ENCODE measurements at regions not wholly inside any gene's neighbourhood (a gene's known extent, or its start where the extent isn't known, plus 50 kb on each side); places are given as distances from the start of the nearest gene placed in this dataset.
"Not testable (repeated sequence)": the region's sequence is repeated elsewhere in the genome, so short reads cannot be mapped to it uniquely, and the experiment has no call there.

DNA sequence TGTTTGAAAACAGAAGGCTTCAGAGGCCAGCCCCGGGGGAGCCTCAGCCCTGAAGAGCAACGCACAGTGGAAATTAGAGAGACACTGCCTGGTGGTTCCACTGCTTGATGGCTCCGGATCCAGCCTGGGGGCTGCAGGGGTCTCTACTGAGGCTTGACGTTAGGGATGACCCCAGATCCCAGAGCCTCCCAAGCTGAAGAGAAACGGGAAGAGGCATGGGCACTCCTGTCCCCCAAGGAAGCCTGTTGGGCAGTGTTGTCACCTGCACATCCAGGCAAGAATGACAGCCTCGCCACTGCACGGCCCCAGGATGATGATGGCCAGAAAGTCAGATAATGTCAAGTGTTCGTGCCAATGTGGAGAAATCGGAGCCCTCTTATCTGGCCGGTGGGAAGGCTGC, 56.8 kb upstream of the FGF3 start:
- no peaks in the 10 kb centered on the region for H3K9me3 ChIP-seq (ENCODE audit: low read depth)

DNA sequence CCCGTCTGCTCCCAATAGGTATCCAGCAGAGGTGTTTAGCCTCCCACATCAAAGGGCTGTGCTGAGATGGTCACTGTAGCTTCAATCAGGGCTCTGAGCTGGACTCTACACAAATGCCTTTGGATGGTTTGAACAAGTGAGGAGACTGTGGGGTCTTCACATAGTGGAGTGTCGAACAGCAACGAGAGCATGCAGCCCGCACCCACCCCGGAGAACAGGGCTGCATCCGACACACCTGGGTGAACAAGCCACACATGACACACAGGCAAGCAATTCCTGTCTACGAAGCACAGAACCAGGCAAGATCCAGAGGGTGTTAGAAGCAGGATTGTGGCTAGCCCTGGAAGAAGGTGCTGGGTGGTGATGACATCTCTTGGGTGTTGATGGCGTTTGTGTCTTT, 58.0 kb upstream of the FGF3 start:
- DNase-seq (ENCODE audit: low read depth in 1 of 2, low spot score in 1 of 2), result no peak
- no peaks in the 10 kb centered on the region for H3K4me1 ChIP-seq (ENCODE audit: low read depth)
- no peak overlapping the region for H3K27ac ChIP-seq
- no peaks in the 10 kb centered on the region for H3K27me3 ChIP-seq
- TF ChIP-seq, protein P1, sequence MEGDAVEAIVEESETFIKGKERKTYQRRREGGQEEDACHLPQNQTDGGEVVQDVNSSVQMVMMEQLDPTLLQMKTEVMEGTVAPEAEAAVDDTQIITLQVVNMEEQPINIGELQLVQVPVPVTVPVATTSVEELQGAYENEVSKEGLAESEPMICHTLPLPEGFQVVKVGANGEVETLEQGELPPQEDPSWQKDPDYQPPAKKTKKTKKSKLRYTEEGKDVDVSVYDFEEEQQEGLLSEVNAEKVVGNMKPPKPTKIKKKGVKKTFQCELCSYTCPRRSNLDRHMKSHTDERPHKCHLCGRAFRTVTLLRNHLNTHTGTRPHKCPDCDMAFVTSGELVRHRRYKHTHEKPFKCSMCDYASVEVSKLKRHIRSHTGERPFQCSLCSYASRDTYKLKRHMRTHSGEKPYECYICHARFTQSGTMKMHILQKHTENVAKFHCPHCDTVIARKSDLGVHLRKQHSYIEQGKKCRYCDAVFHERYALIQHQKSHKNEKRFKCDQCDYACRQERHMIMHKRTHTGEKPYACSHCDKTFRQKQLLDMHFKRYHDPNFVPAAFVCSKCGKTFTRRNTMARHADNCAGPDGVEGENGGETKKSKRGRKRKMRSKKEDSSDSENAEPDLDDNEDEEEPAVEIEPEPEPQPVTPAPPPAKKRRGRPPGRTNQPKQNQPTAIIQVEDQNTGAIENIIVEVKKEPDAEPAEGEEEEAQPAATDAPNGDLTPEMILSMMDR (IDR thresholded peaks at IDR 0.05; ENCODE audit: low read depth, low read length), result no peak
- H3K36me3 ChIP-seq, result no peaks in the 10 kb centered on the region
- no peaks in the 10 kb centered on the region for H3K9me3 ChIP-seq (ENCODE audit: low read depth)
- no peak overlapping the region for H3K4me3 ChIP-seq

More for the DNA sequence above, 56.8 kb upstream of the FGF3 start:
- no peaks in the 10 kb centered on the region for H3K4me1 ChIP-seq (ENCODE audit: low read depth)
- H3K36me3 ChIP-seq, result no peaks in the 10 kb centered on the region
- H3K27ac ChIP-seq, result no peak overlapping the region
- no peak for DNase-seq (ENCODE audit: low read depth in 1 of 2, low spot score in 1 of 2)
- H3K4me3 ChIP-seq, result no peak overlapping the region
- TF ChIP-seq, protein P1 (IDR thresholded peaks at IDR 0.05; ENCODE audit: low read depth, low read length), result no peak
- H3K27me3 ChIP-seq, result no peaks in the 10 kb centered on the region

DNA sequence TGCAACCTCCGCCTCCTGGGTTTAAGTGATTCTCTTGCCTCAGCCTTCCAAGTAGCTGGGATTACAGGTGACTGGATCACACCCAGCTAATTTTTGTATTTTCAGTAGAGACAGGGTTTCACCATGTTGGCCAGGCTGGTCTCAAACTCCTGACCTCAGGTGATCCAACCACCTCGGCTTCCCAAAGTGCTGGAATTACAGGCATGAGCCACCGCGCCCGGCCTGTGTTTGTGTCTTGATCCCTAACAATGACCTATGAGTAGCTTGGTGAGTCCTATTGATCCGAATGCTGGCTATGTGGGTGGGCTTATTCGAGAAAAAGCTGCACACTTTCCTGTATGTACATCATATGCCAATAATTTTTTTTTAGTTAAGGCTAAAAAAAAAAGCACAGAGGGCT, 58.5 kb upstream of the FGF3 start:
- not testable (repeated sequence) for H3K36me3 ChIP-seq; H3K4me3 ChIP-seq; H3K27ac ChIP-seq; H3K27me3 ChIP-seq; H3K9me3 ChIP-seq (ENCODE audit: low read depth); DNase-seq (ENCODE audit: low read depth in 1 of 2, low spot score in 1 of 2); H3K4me1 ChIP-seq (ENCODE audit: low read depth)

DNA sequence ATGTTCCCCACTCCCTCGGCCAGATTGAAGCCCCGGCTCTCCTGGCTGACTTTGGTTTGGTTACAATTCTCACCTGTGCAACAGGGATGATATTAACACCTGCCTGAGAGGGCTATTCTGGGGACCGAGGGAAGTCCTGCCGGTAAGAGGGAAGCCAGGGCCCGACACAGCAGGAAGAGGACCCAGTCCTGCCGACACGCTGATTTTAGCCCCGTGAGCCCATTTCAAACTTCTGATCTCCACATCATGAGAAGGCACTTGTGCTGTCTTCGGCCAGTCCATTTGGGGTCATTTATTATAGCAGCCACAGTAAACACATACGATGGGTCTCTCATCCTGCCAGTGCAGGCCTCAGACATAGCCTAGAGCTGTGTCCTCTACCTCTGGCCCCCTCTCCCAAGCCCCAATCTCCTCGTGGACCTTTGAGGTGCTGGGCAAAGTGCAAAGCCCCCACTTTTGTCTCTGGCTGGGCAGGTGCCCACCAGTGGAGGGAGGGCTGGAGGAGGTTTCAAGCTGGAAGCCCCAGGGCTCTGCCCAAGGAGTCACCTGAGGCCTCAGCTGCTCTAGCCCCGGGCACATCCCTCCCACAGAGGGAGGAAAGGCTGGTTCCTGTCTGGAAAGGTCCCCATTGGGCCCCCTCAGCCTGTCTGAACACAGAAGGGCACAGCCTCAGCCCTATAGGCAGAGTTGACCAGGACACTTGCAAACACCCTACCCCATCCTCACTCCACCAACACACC, 59.1 kb upstream of the FGF3 start:
- Histone ChIP-seq H3K4me1 (ENCODE audit: low read depth) (no peaks in the 10 kb centered on the region), H3K27me3 (no peaks in the 10 kb centered on the region), H3K27ac (no peak overlapping the region), H3K4me3 (no peak overlapping the region), H3K9me3 (ENCODE audit: low read depth) (no peaks in the 10 kb centered on the region), H3K36me3 (no peaks in the 10 kb centered on the region)
- DNase-seq (ENCODE audit: low read depth in 1 of 2, low spot score in 1 of 2), result no peak
- TF ChIP-seq, protein P1 (IDR thresholded peaks at IDR 0.05; ENCODE audit: low read depth, low read length), result no peak

DNA sequence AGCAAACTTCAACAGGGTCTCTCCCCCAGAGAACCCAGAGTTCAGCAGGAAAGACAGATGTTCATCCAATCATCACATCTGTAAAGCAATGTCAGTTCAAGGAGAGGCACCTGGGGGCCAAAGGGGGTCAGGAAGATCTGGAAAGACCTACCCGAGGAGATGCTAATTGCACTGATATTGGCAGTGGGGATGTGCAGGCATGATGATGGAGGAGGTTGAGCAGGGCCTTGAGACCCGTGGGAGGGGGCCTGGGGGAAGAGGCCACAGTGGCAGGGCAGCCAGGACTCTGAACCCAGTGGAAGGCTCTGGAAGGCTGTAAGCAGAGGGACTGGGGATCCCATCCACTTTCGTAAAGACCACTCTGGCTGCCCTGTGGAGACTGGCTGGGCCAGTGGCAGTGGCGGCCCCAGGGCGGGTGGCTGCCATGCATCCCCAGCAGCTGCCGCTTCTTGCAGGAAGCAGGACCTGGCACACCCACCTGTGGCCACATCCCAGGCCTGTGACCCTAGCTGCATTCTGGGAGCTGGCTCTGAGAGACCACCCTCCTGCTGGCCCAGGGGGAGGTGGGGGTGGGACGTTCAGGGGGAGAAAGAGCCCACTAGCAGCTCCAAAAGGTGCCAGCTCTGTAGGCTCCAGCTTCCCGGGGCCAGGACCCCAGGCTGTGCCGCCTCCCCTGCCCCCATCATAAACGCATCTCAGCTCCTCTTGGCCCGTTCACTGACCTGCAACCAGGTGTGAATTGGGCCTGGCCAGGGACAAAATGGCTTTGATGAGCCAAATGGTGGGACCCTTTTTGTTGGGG, 59.9 kb upstream of the FGF3 start:
- H3K27ac ChIP-seq, result no peak overlapping the region
- H3K4me3 ChIP-seq, result no peak overlapping the region
- H3K4me1 ChIP-seq (ENCODE audit: low read depth), result no peaks in the 10 kb centered on the region
- H3K36me3 ChIP-seq, result no peaks in the 10 kb centered on the region
- H3K27me3 ChIP-seq, result no peaks in the 10 kb centered on the region
- no peaks in the 10 kb centered on the region for H3K9me3 ChIP-seq (ENCODE audit: low read depth)
- TF ChIP-seq, protein P1 (IDR thresholded peaks at IDR 0.05; ENCODE audit: low read depth, low read length), result no peak
- no peak for DNase-seq (ENCODE audit: low read depth in 1 of 2, low spot score in 1 of 2)

DNA sequence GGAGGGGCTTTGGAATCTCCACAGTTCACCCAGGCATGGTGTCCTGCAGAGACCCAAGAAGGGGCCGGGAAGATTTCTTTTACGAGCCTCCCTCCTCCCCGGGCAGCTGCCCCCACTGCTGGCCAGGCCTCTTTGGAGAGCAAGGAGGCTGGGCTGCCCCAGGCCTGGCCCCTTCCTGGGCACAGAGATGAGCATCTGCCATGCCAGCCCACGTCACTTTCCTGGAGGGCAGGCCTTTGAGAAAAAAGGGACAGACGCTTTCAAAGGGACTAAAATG, 60.5 kb upstream of the FGF3 start:
- no peaks in the 10 kb centered on the region for H3K4me1 ChIP-seq (ENCODE audit: low read depth)
- no peak for DNase-seq (ENCODE audit: low read depth in 1 of 2, low spot score in 1 of 2)
- no peaks in the 10 kb centered on the region for H3K27me3 ChIP-seq
- no peaks in the 10 kb centered on the region for H3K9me3 ChIP-seq (ENCODE audit: low read depth)
- no peak overlapping the region for H3K4me3 ChIP-seq
- no peaks in the 10 kb centered on the region for H3K36me3 ChIP-seq
- H3K27ac ChIP-seq, result no peak overlapping the region
- TF ChIP-seq, protein P1 (IDR thresholded peaks at IDR 0.05; ENCODE audit: low read depth, low read length), result no peak
